Stimulated activated naive B cell treated with anti-CD40 and anti-IgM and Interleukin-4, amounts not matched to agents 10 μg/mL and 1 μg/mL and 100 μg/mL, for 72 hours (primary cell): ENCODE measurements at regions not wholly inside any gene's neighbourhood (a gene's known extent, or its start where the extent isn't known, plus 50 kb on each side); places are given as distances from the start of the nearest gene placed in this dataset.
A peak's percentile ranks its signal among the peaks of the same experiment; 100 is the strongest.

Experiments
- ATAC-seq, 2 donors: fragments of 150-1000 bp; cut with Tn5 transposase; replicated peaks; 2 replicates each; pipeline ENCODE4 v1.10.0; 2021; ENCODE audit warnings: moderate library complexity in 1 of 2
- DNase-seq: peaks from one replicate; pipeline ENCODE4 v3.0.0; 2021
- H3K27ac Mint-ChIP-seq: one replicate; pipeline ENCODE4 v1.8.0; 2022; ENCODE audit warnings: mild to moderate bottlenecking, mixed read lengths
- H3K27me3 Mint-ChIP-seq, 2 donors: one replicate each; pipeline ENCODE4 v1.8.0; 2022; ENCODE audit warnings: mixed read lengths in 2 of 2
- H3K36me3 Mint-ChIP-seq, 2 donors: one replicate each; pipeline ENCODE4 v1.8.0; 2022; ENCODE audit warnings: mixed read lengths in 2 of 2, mild to moderate bottlenecking in 1 of 2
- H3K4me1 Mint-ChIP-seq, 2 donors: one replicate each; pipeline ENCODE4 v1.8.0; 2022; ENCODE audit warnings: mixed read lengths in 2 of 2, mild to moderate bottlenecking in 1 of 2
- H3K4me3 Mint-ChIP-seq, 2 donors: one replicate each; pipeline ENCODE4 v1.8.0; 2022; ENCODE audit warnings: mild to moderate bottlenecking in 2 of 2, mixed read lengths in 2 of 2, moderate library complexity in 1 of 2
- H3K9me3 Mint-ChIP-seq, 2 donors: one replicate each; pipeline ENCODE4 v1.8.0; 2022; ENCODE audit warnings: mixed read lengths in 2 of 2, mild to moderate bottlenecking in 1 of 2

GRCh38 chr17:34420254-34420766, 57.3 kb upstream of the CCL1 start:
- peak; percentile 40 to 70 for ATAC-seq
- Mint-ChIP-seq H3K27me3 (peaks cover 38 to 54% of the 10 kb centered on the region in 2 donors), H3K4me1 (peaks cover 15 to 16% of the 10 kb centered on the region in 2 donors)

GRCh38 chr17:34416116-34416515, 53.1 kb upstream of the CCL1 start:
- Mint-ChIP-seq H3K27me3 (peaks cover 33 to 47% of the 10 kb centered on the region in 2 donors), H3K27ac (peak overlapping the region; percentile 25), H3K4me3 (no peak overlapping the region), H3K9me3 (peaks cover 0 to 4% of the 10 kb centered on the region in 2 donors), H3K4me1 (peaks cover 21 to 26% of the 10 kb centered on the region in 2 donors), H3K36me3 (no peaks in the 10 kb centered on the region)
- no peak for ATAC-seq
- no peak for DNase-seq

More at GRCh38 chr17:34420254-34420766, 57.3 kb upstream of the CCL1 start:
- peak; percentile 51 for DNase-seq
- Mint-ChIP-seq H3K9me3 (no peaks in the 10 kb centered on the region), H3K27ac (peak overlapping the region; percentile 68), H3K4me3 (no peak overlapping the region), H3K36me3 (no peaks in the 10 kb centered on the region)

- H3K36me3 Mint-ChIP-seq = no peaks in the 10 kb centered on the region
- H3K4me1 Mint-ChIP-seq = peaks cover 16 to 20% of the 10 kb centered on the region in 2 donors
- peaks cover 33 to 44% of the 10 kb centered on the region in 2 donors for H3K27me3 Mint-ChIP-seq
- H3K4me3 Mint-ChIP-seq = no peak overlapping the region
- H3K27ac Mint-ChIP-seq = no peak overlapping the region
- DNase-seq (no peak), ATAC-seq (no peak)
- peaks cover 0 to 4% of the 10 kb centered on the region in 2 donors for H3K9me3 Mint-ChIP-seq
Measured at GRCh38 chr17:34414339-34414738, 51.3 kb upstream of the CCL1 start.

- ATAC-seq (no peak), DNase-seq (no peak)
- Mint-ChIP-seq H3K9me3 (peaks cover 0 to 4% of the 10 kb centered on the region in 2 donors), H3K4me3 (no peak overlapping the region), H3K27me3 (peaks cover 39 to 48% of the 10 kb centered on the region in 2 donors), H3K36me3 (no peaks in the 10 kb centered on the region), H3K27ac (peak overlapping the region; percentile 38), H3K4me1 (peaks cover 16 to 20% of the 10 kb centered on the region in 2 donors)
Measured at GRCh38 chr17:34413443-34414119, 50.5 kb upstream of the CCL1 start.

- H3K27me3 Mint-ChIP-seq = peaks cover 45 to 50% of the 10 kb centered on the region in 2 donors
- DNase-seq (no peak), ATAC-seq (peak; percentile 38 to 51)
- no peaks in the 10 kb centered on the region for H3K36me3 Mint-ChIP-seq
- peaks cover 0 to 4% of the 10 kb centered on the region in 2 donors for H3K9me3 Mint-ChIP-seq
- peak overlapping the region; percentile 38 for H3K27ac Mint-ChIP-seq
- no peak overlapping the region for H3K4me3 Mint-ChIP-seq
- peaks cover 18 to 20% of the 10 kb centered on the region in 2 donors for H3K4me1 Mint-ChIP-seq
Measured at GRCh38 chr17:34412965-34413441, 50.0 kb upstream of the CCL1 start.
